ES-I3 (cell line): ENCODE measurements at regions not wholly inside any gene's neighbourhood (a gene's known extent, or its start where the extent isn't known, plus 50 kb on each side); places are given as distances from the start of the nearest gene placed in this dataset.
"Not testable (repeated sequence)": the region's sequence is repeated elsewhere in the genome, so short reads cannot be mapped to it uniquely, and the experiment has no call there.

Source experiments
- H3K36me3 ChIP-seq: 2 replicates; pipeline ENCODE4 v1.6.1; 2013; ENCODE audit warnings: mild to moderate bottlenecking, low read length, control low read depth, moderate library complexity; ENCODE audit not compliant: insufficient read depth
- H3K4me1 ChIP-seq: 2 replicates; pipeline ENCODE4 v1.6.1; 2013; ENCODE audit warnings: mild to moderate bottlenecking, control low read depth, low read length; ENCODE audit not compliant: insufficient read depth
- H3K9ac ChIP-seq: 2 replicates; pipeline ENCODE4 v1.6.1; 2013; ENCODE audit warnings: low read depth, mild to moderate bottlenecking, low read length, moderate library complexity
- H3K9me3 ChIP-seq: 2 replicates; pipeline ENCODE4 v1.6.1; 2013; ENCODE audit warnings: mild to moderate bottlenecking, low read length, moderate library complexity; ENCODE audit not compliant: control insufficient read depth, insufficient read depth

- Histone ChIP-seq H3K9ac (no peak overlapping the region), H3K36me3 (no peaks in the 10 kb centered on the region), H3K4me1 (peaks cover 4% of the 10 kb centered on the region; the same call in 1 of the 2 replicates), H3K9me3 (no peaks in the 10 kb centered on the region)
Measured at GRCh38 chr2:144114760-144115159, 405.2 kb downstream of the ZEB2 start.

- Histone ChIP-seq H3K9ac (no peak overlapping the region), H3K9me3 (no peaks in the 10 kb centered on the region), H3K4me1 (peaks cover 4% of the 10 kb centered on the region; the same call in 1 of the 2 replicates), H3K36me3 (no peaks in the 10 kb centered on the region)
Measured at GRCh38 chr2:144111437-144111836, 408.5 kb downstream of the ZEB2 start.

- not testable (repeated sequence) for H3K36me3 ChIP-seq, H3K9me3 ChIP-seq, H3K4me1 ChIP-seq, H3K9ac ChIP-seq
Measured at GRCh38 chr2:144106104-144106503, 413.8 kb downstream of the ZEB2 start.

GRCh38 chr2:144102386-144102785 is 417.5 kb downstream of the ZEB2 start:
- Histone ChIP-seq H3K4me1 (peaks cover 8% of the 10 kb centered on the region; the same call in 1 of the 2 replicates), H3K9ac (no peak overlapping the region)

GRCh38 chr2:144099780-144100377 is 420.0 kb downstream of the ZEB2 start:
- Histone ChIP-seq H3K36me3 (no peaks in the 10 kb centered on the region), H3K9ac (no peak overlapping the region)

More at GRCh38 chr2:144102386-144102785, 417.5 kb downstream of the ZEB2 start:
- Histone ChIP-seq H3K9me3 (no peaks in the 10 kb centered on the region), H3K36me3 (no peaks in the 10 kb centered on the region)

GRCh38 chr2:144099340-144099739 is 420.6 kb downstream of the ZEB2 start:
- Histone ChIP-seq H3K4me1 (peaks cover 8% of the 10 kb centered on the region; the same call in 1 of the 2 replicates), H3K9ac (no peak overlapping the region), H3K36me3 (no peaks in the 10 kb centered on the region), H3K9me3 (no peaks in the 10 kb centered on the region)

More at GRCh38 chr2:144099780-144100377, 420.0 kb downstream of the ZEB2 start:
- Histone ChIP-seq H3K9me3 (no peaks in the 10 kb centered on the region), H3K4me1 (peaks cover 8% of the 10 kb centered on the region; the same call in 1 of the 2 replicates)

- no peaks in the 10 kb centered on the region for H3K36me3 ChIP-seq
- H3K4me1 ChIP-seq = peaks cover 8% of the 10 kb centered on the region; the same call in 1 of the 2 replicates
- H3K9ac ChIP-seq = no peak overlapping the region
- H3K9me3 ChIP-seq = no peaks in the 10 kb centered on the region
Measured at GRCh38 chr2:144097440-144098225, 422.3 kb downstream of the ZEB2 start.

GRCh38 chr2:144096531-144096930 is 423.4 kb downstream of the ZEB2 start:
- Histone ChIP-seq H3K4me1 (peaks cover 8% of the 10 kb centered on the region; the same call in 1 of the 2 replicates), H3K9me3 (no peaks in the 10 kb centered on the region), H3K9ac (no peak overlapping the region), H3K36me3 (no peaks in the 10 kb centered on the region)

GRCh38 chr2:144094408-144095151 is 425.3 kb downstream of the ZEB2 start:
- Histone ChIP-seq H3K36me3 (no peaks in the 10 kb centered on the region), H3K9me3 (no peaks in the 10 kb centered on the region), H3K9ac (no peak overlapping the region), H3K4me1 (0 out of 2 replicates have a peak, but pooled peaks cover 1% of the 10 kb centered on the region)

GRCh38 chr2:144091622-144092021 is 428.3 kb downstream of the ZEB2 start:
- no peaks in the 10 kb centered on the region for H3K4me1 ChIP-seq
- H3K36me3 ChIP-seq = no peaks in the 10 kb centered on the region
- H3K9me3 ChIP-seq = no peaks in the 10 kb centered on the region
- no peak overlapping the region for H3K9ac ChIP-seq

- no peaks in the 10 kb centered on the region for H3K4me1 ChIP-seq
- H3K36me3 ChIP-seq = no peaks in the 10 kb centered on the region
- H3K9ac ChIP-seq = no peak overlapping the region
- H3K9me3 ChIP-seq = no peaks in the 10 kb centered on the region
Measured at GRCh38 chr2:144088863-144089262, 431.1 kb downstream of the ZEB2 start.

GRCh38 chr2:144086965-144087364 is 433.0 kb downstream of the ZEB2 start:
- Histone ChIP-seq H3K36me3 (no peaks in the 10 kb centered on the region), H3K4me1 (no peaks in the 10 kb centered on the region), H3K9me3 (no peaks in the 10 kb centered on the region), H3K9ac (no peak overlapping the region)

GRCh38 chr2:144085016-144085415 is 434.9 kb downstream of the ZEB2 start:
- Histone ChIP-seq H3K4me1 (no peaks in the 10 kb centered on the region), H3K9ac (no peak overlapping the region), H3K36me3 (no peaks in the 10 kb centered on the region), H3K9me3 (no peaks in the 10 kb centered on the region)

- Histone ChIP-seq H3K9me3 (no peaks in the 10 kb centered on the region), H3K9ac (no peak overlapping the region), H3K4me1 (no peaks in the 10 kb centered on the region), H3K36me3 (no peaks in the 10 kb centered on the region)
Measured at GRCh38 chr2:144084114-144084661, 435.7 kb downstream of the ZEB2 start.
